GM12891 (cell line): ENCODE measurements at regions not wholly inside any gene's neighbourhood (a gene's known extent, or its start where the extent isn't known, plus 50 kb on each side); places are given as distances from the start of the nearest gene placed in this dataset.

Experiments used
- DNase-seq: peaks from one replicate; pipeline ENCODE4 v3.0.0; 2011; ENCODE audit warnings: low spot score; ENCODE audit not compliant: insufficient read length
- FAIRE-seq: peaks from 2 replicates; lab custom pipeline; 2011; peaks lifted over from hg19 to GRCh38; lab: Jason Lieb, UNC
- PAX5 ChIP-seq: IDR thresholded peaks from 2 replicates; pipeline ENCODE4 v1.6.1; 2011; ENCODE audit warnings: low read length, moderate library complexity, mild to moderate bottlenecking; ENCODE audit not compliant: insufficient read depth, severe bottlenecking
- POLR2A ChIP-seq: IDR thresholded peaks from 2 replicates; pipeline ENCODE4 v1.6.1; 2011; ENCODE audit warnings: low read depth, low read length, control low read depth
- POLR2AphosphoS5 ChIP-seq: IDR thresholded peaks from 2 replicates; pipeline ENCODE4 v1.6.1; 2011; ENCODE audit warnings: low read depth, low read length, control low read depth
- POU2F2 ChIP-seq: IDR thresholded peaks from 2 replicates; pipeline ENCODE4 v1.6.1; 2011; ENCODE audit warnings: low read depth, mild to moderate bottlenecking, control low read depth, low read length, moderate library complexity
- SPI1 ChIP-seq: IDR thresholded peaks from 2 replicates; pipeline ENCODE4 v1.6.1; 2011; ENCODE audit warnings: low read depth, low read length, control low read depth
- TAF1 ChIP-seq: IDR thresholded peaks from 2 replicates; pipeline ENCODE4 v1.6.1; 2011; ENCODE audit warnings: low read depth, low read length, control low read depth

DNA sequence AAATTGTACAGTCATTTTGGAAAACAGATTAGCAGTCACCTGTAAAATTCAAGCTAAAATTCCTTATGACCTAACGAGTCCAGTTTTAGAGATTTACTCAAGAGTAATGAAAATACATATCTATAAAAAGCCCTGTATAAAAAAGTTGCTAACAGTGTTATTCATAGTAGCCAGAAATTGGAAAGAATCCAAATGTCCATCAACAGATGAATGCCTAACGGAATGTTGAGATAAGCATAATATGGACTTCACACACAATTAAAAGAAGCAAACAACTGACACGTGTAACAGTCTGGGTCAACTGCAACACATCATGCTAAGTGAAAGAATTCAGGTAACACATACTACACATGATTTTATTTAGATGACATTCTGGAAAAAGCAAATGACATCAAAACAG lies 584.8 kb upstream of the AGA start:
- no peak for TF ChIP-seq POU2F2
- TF ChIP-seq POLR2AphosphoS5 = no peak
- DNase-seq (no peak), FAIRE-seq (no peak)

DNA sequence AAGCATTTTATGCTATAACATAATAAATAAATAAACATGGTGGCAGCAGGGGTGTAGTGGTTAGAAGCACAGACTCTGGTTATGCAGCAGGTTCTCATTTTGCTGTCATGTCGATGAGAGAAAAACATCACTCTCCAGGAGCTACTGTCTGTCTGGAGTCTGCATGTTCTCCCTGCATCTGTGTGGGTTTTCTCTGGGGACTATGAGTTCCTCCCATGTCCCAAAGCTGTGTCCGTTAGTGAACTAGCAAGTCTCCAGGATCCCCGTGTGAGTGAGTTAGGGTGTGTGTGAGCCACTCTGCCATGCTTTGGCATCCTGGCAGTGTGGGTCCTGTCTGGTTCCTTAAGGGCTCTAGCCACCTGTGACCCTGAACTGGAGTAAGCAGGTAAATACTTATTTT lies 585.6 kb upstream of the AGA start:
- TF ChIP-seq POLR2AphosphoS5 = no peak
- no peak for TF ChIP-seq POLR2A
- no peak for TF ChIP-seq POU2F2
- TF ChIP-seq PAX5 = no peak
- no peak for TF ChIP-seq SPI1
- no peak for TF ChIP-seq TAF1
- FAIRE-seq = no peak
- no peak for DNase-seq

DNA sequence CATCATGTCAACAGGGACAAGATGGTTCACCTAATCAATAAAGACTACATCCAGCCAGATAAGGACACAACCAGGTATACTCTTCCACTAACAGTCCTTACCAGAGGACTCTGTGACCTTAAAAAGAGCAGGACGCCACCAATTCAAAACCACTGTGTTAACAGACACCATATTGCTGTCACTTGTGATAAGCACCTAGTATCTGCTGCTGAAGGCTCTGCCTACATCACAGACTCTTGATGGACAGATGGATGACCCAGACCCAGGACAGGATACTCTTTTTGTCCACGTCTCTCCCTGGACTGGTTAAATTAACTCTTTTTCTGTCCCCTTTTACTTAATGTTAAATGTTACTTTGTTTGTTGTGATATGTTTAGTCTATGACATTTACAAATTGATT lies 586.2 kb upstream of the AGA start:
- FAIRE-seq = no peak
- TF ChIP-seq POLR2AphosphoS5 (no peak), POLR2A (no peak), SPI1 (no peak), PAX5 (no peak)
- DNase-seq = no peak

DNA sequence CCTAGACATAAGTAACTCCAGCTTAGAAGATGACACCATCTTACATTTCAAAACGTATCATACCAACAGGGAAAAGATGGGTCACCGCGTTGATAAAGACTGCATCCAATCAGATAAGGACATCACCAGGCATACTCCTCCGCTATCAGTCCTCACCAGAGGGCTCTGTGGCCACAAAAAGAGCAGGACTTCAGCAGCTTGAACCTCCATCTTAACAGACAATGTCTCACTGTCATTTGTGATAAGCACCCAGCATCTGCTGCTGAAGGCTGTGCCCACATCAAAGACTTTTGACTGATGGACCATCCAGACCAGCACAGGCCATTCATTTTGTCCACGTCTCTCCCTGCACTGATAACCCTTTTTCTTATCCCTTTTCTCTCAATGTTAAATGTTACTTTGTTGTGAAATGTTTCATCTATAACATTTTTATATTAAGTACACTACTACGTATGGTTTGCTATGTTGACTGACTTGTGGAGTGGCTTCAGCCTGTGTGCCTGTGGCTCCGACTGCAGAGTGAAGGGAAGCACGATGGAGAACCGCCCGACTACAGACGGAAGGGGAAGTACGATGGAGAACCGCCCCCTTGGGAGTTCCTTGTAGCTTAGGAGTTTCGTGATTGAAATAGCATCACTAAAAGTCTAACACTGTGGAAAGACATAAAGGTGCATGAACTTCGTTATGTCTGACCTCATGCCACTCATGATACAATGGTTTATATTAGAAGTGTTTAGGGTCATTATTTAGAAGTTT lies 595.4 kb upstream of the AGA start:
- no peak for FAIRE-seq
- TF ChIP-seq POLR2AphosphoS5 (no peak), POU2F2 (no peak), PAX5 (no peak)
- DNase-seq = no peak

DNA sequence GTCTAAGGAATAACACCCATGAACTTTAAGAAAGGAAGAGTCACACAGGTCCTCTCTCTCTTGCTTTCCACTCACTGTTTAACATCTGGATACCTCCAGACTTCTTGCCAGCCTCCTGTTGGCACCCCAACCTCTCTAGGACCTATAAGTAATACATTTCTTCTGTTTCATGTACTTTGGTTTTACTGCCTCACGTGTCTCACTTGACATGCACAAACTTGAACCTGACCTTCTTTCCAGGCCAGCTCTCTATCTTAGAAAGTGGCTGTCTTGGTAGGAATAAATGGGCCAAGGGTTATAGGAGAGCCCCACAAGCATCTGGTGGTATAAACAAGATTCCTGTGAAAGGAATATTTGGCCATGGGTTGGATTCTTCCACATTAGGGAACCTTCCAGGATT lies 614.8 kb upstream of the AGA start:
- FAIRE-seq (no peak), DNase-seq (no peak)
- no peak for TF ChIP-seq POLR2A
- no peak for TF ChIP-seq TAF1
- no peak for TF ChIP-seq PAX5
- TF ChIP-seq POU2F2 = no peak
- no peak for TF ChIP-seq POLR2AphosphoS5
- TF ChIP-seq SPI1 = no peak

DNA sequence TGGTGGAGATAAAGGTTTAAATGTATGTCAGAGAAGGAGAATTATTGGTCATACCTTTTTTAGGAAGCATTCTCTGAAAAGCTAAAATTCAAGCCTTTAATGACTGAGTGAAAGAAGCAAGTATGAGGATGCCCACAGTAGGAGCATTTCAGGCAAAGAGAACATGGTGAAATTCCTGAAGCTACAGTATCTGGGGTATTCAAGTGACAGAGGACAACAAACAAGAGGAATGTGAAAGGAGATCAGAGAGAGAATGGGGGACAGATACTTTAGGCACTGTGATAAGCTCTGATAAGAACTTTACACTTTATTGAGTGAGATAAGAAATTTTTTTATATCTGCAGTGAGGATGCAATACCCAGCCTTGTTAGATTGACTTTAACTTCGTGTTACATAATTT lies 621.3 kb upstream of the AGA start:
- FAIRE-seq = no peak

DNA sequence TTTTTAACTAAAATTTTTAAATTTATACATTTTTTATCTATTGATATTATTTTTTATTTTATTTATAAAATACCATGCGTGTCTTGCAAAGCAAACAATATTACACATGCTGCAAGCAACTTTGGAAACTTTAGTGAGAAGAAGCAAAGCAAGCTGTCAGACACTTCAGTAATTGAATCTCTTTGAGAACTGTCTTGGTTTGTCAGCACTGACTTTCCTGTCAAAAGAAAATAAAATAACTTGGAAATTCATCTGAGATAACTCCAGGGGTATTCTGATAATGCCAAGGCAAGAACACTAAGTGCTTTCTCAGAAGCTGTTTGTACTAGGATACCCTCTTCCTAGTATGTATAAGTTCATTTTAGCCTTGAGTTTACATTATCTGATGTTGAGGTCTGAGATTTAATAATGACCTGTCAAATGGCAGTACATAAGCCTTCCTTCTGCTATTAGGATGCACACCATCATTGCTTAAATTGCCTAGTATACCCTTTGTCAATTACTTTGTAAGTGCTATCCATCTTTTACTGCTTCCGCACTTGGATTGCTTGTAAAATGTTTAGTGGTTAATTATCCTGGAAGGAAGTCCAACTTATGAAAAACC lies 624.2 kb upstream of the AGA start:
- DNase-seq = no peak
- TF ChIP-seq POU2F2 = no peak
- TF ChIP-seq SPI1 = no peak
- TF ChIP-seq TAF1 = no peak
- TF ChIP-seq PAX5 = no peak
- no peak for TF ChIP-seq POLR2A
- TF ChIP-seq POLR2AphosphoS5 = no peak
- FAIRE-seq = no peak

More for the DNA sequence above, 621.3 kb upstream of the AGA start:
- no peak for TF ChIP-seq SPI1
- no peak for TF ChIP-seq PAX5
- TF ChIP-seq POLR2AphosphoS5 = no peak
- TF ChIP-seq POLR2A = no peak
- TF ChIP-seq POU2F2 = no peak
- TF ChIP-seq TAF1 = no peak
- DNase-seq = no peak

DNA sequence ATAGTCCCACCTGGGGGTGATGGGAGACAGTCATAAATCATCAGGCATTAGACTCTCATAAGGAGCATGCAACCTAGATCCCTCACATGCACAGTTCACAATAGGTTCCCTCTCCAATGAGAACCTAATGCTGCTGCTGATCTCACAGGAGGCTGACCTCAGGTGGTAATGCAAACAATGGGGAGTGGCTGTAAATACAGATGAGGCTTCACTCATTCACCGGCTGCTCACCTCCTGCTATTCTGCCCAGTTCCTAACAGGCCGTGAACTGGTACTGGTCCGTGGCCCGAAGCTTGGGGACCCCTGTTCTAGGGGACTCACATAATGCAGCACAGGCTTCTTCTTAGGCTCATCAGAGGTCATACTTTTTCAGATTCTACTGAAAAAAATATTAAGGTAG lies 625.9 kb upstream of the AGA start:
- FAIRE-seq (no peak), DNase-seq (no peak)
- no peak for TF ChIP-seq POLR2AphosphoS5
- TF ChIP-seq PAX5 = no peak
- TF ChIP-seq SPI1 = no peak
- no peak for TF ChIP-seq POLR2A
- no peak for TF ChIP-seq TAF1
- TF ChIP-seq POU2F2 = no peak

DNA sequence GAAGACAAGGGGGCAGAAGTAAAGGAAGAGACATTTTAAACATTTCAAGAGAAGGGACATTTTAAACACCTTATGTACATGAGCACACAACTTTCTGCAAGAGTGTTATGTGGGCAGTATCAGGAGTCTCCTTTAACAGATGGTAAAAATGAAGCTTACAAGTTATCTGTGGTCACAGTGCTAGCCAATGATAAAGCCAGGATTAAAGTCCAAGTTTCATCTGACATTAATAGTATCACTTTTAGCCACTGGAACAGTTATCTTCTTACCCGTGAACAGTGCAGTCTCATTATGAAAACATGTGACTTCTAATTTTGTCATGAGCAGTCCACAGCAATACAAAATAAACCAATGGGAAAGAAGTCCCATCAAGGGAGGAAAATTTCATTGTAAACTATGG lies 627.9 kb upstream of the AGA start:
- no peak for FAIRE-seq

DNA sequence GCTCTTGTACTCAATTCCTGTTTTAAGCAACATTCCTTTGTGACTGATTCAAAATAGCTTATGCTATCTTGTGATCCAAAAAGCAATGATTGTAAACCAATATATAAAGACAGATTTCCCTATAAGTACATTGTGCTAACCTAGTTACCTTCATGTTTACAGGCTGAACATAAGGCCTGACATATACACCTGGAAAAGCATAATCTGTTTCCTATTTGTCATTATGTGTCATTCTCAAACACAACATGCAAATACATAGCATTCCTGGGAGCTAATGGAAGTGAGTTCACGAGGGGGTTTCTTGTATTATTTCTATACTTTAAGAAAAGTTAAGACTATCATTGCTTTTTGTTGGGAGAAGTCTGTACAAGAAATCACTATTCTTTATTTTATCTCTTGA lies 638.1 kb upstream of the AGA start:
- no peak for FAIRE-seq
- no peak for TF ChIP-seq POLR2A
- TF ChIP-seq POLR2AphosphoS5 = no peak
- no peak for TF ChIP-seq POU2F2
- TF ChIP-seq SPI1 = no peak
- no peak for TF ChIP-seq TAF1
- TF ChIP-seq PAX5 = no peak

More for the DNA sequence above, 627.9 kb upstream of the AGA start:
- DNase-seq = no peak
- TF ChIP-seq POLR2A (no peak), PAX5 (no peak), POLR2AphosphoS5 (no peak), SPI1 (no peak), TAF1 (no peak), POU2F2 (no peak)

DNA sequence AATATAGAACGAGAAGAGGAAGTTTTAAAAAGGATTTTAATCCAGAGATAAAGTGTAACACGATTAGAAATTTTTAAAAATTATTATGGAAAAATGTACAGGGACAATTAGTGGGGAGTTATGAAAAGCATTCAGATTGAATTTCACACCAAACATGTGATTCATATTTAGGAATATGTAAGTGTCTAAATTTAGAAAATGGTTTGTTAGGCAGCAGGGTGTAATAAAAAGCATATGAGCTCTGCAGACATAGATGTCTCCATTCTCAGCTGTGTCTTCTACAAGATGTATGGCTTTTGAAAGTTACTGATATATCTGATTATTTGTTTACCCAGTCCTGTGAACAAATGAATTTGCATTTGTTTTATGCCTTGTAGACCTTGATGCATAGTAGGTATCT lies 638.9 kb upstream of the AGA start:
- FAIRE-seq (no peak), DNase-seq (no peak)
- TF ChIP-seq PAX5 (no peak), POLR2AphosphoS5 (no peak), SPI1 (no peak), POU2F2 (no peak), TAF1 (no peak), POLR2A (no peak)

More for the DNA sequence above, 638.1 kb upstream of the AGA start:
- no peak for DNase-seq
